H9 (cell line): ENCODE measurements at regions not wholly inside any gene's neighbourhood (a gene's known extent, or its start where the extent isn't known, plus 50 kb on each side); places are given as distances from the start of the nearest gene placed in this dataset.

Experiments used
- DNase-seq: peaks from one replicate; pipeline ENCODE4 v3.0.0-alpha.2; 2017
- H2AFZ ChIP-seq: one replicate; pipeline ENCODE4 v1.6.1; 2013; ENCODE audit warnings: mild to moderate bottlenecking, low read length, control low read depth, moderate library complexity
- H2AK5ac ChIP-seq: 2 replicates; pipeline ENCODE4 v1.6.1; 2013; ENCODE audit warnings: low read length, control low read depth, mixed read lengths; ENCODE audit not compliant: insufficient read length
- H2BK120ac ChIP-seq: one replicate; pipeline ENCODE4 v1.6.1; 2013; ENCODE audit warnings: low read depth, mild to moderate bottlenecking, low read length, control low read depth, inconsistent platforms; ENCODE audit not compliant: poor library complexity, severe bottlenecking
- H2BK12ac ChIP-seq: 2 replicates; pipeline ENCODE4 v1.6.1; 2013; ENCODE audit warnings: low read length, control low read depth, mixed read lengths, low read depth; ENCODE audit not compliant: insufficient read length
- H2BK15ac ChIP-seq: 2 replicates; pipeline ENCODE4 v1.6.1; 2013; ENCODE audit warnings: low read depth, low read length, control low read depth
- H2BK20ac ChIP-seq: one replicate; pipeline ENCODE4 v1.6.1; 2013; ENCODE audit warnings: low read depth, mild to moderate bottlenecking, low read length, control low read depth, inconsistent platforms; ENCODE audit not compliant: poor library complexity, severe bottlenecking
- H2BK5ac ChIP-seq: 2 replicates; pipeline ENCODE4 v1.6.1; 2013; ENCODE audit warnings: low read length, control low read depth, mixed read lengths; ENCODE audit not compliant: insufficient read length
- H3K14ac ChIP-seq: 2 replicates; pipeline ENCODE4 v1.6.1; 2013; ENCODE audit warnings: low read length, control low read depth; ENCODE audit not compliant: insufficient read depth
- H3K18ac ChIP-seq: 2 replicates; pipeline ENCODE4 v1.6.1; 2013; ENCODE audit warnings: low read depth, mild to moderate bottlenecking, mixed read lengths, low read length, control low read depth; ENCODE audit not compliant: insufficient read length
- H3K23ac ChIP-seq: 2 replicates; pipeline ENCODE4 v1.6.1; 2013; ENCODE audit warnings: low read length, control low read depth, mixed read lengths, low read depth; ENCODE audit not compliant: insufficient read length
- H3K23me2 ChIP-seq: 2 replicates; pipeline ENCODE4 v1.6.1; 2013; ENCODE audit warnings: low read depth, mild to moderate bottlenecking, mixed read lengths, low read length, control low read depth; ENCODE audit not compliant: insufficient read length, poor library complexity, severe bottlenecking
- H3K27ac ChIP-seq: 2 replicates; pipeline ENCODE4 v1.5.1; 2013; ENCODE audit warnings: low read length, control low read depth, mixed read lengths, low read depth; ENCODE audit not compliant: insufficient read length
- H3K27me3 ChIP-seq: 2 replicates; pipeline ENCODE4 v1.6.1; 2013; ENCODE audit warnings: low read length, control low read depth, inconsistent platforms; ENCODE audit not compliant: insufficient read depth
- H3K4ac ChIP-seq: 2 replicates; pipeline ENCODE4 v1.6.1; 2013; ENCODE audit warnings: low read depth, mild to moderate bottlenecking, control low read depth, inconsistent platforms, low read length, moderate library complexity
- H3K4me1 ChIP-seq: 2 replicates; pipeline ENCODE4 v1.6.1; 2013; ENCODE audit warnings: low read length, control low read depth, inconsistent platforms; ENCODE audit not compliant: insufficient read depth
- H3K4me2 ChIP-seq: 2 replicates; pipeline ENCODE4 v1.6.1; 2013; ENCODE audit warnings: low read length, control low read depth, mixed read lengths; ENCODE audit not compliant: insufficient read length, insufficient read depth
- H3K56ac ChIP-seq: 2 replicates; pipeline ENCODE4 v1.6.1; 2013; ENCODE audit warnings: low read depth, mild to moderate bottlenecking, mixed read lengths, low read length, control low read depth; ENCODE audit not compliant: insufficient read length
- H3K79me1 ChIP-seq: 2 replicates; pipeline ENCODE4 v1.6.1; 2013; ENCODE audit warnings: low read depth, mild to moderate bottlenecking, moderate library complexity, low read length, control low read depth, inconsistent platforms; ENCODE audit not compliant: insufficient read depth, poor library complexity, severe bottlenecking
- H3K79me2 ChIP-seq: 2 replicates; pipeline ENCODE4 v1.6.1; 2013; ENCODE audit warnings: low read length, control low read depth, inconsistent platforms; ENCODE audit not compliant: insufficient read depth
- H3K9ac ChIP-seq: 2 replicates; pipeline ENCODE4 v1.6.1; 2013; ENCODE audit warnings: low read length, control low read depth, mixed read lengths; ENCODE audit not compliant: insufficient read length; ENCODE audit errors: extremely low read depth
- H3K9me3 ChIP-seq: one replicate; pipeline ENCODE4 v1.6.1; 2013; ENCODE audit warnings: low read depth, low read length, inconsistent platforms; ENCODE audit not compliant: control insufficient read depth
- H3T11ph ChIP-seq: one replicate; pipeline ENCODE4 v1.6.1; 2013; ENCODE audit warnings: mild to moderate bottlenecking, low read length, control low read depth, inconsistent platforms
- H4K20me1 ChIP-seq: one replicate; pipeline ENCODE4 v1.6.1; 2013; ENCODE audit not compliant: control insufficient read depth, insufficient read length, insufficient read depth
- H4K5ac ChIP-seq: 2 replicates; pipeline ENCODE4 v1.6.1; 2013; ENCODE audit warnings: low read depth, mild to moderate bottlenecking, mixed read lengths, low read length, control low read depth; ENCODE audit not compliant: insufficient read length
- H4K8ac ChIP-seq: replicated peaks from 2 replicates; pipeline ENCODE4 v1.6.1; 2013; ENCODE audit warnings: low read length, control low read depth, mixed read lengths, low read depth; ENCODE audit not compliant: insufficient read length
- H4K91ac ChIP-seq: 2 replicates; pipeline ENCODE4 v1.6.1; 2013; ENCODE audit warnings: low read depth, mild to moderate bottlenecking, moderate library complexity, mixed read lengths, low read length, control low read depth; ENCODE audit not compliant: insufficient read length
- H3K27ac Mint-ChIP-seq, 3 experiments: 2 replicates in 2 of 3; 3 replicates in 1 of 3; pipeline ENCODE4 v1.8.0; 2020 to 2021; ENCODE audit warnings: mixed read lengths in 3 of 3, mild to moderate bottlenecking in 1 of 3, moderate library complexity in 1 of 3
- H3K27me3 Mint-ChIP-seq: 2 replicates; pipeline ENCODE4 v1.8.0; 2021; ENCODE audit warnings: low read depth, mild to moderate bottlenecking, moderate library complexity, mixed read lengths
- H3K36me3 Mint-ChIP-seq, 3 experiments: 2 replicates in 2 of 3; 3 replicates in 1 of 3; pipeline ENCODE4 v1.8.0; 2020 to 2021; ENCODE audit warnings: low read depth in 3 of 3, mixed read lengths in 3 of 3; ENCODE audit not compliant: insufficient read depth in 1 of 3
- H3K4me1 Mint-ChIP-seq, 2 experiments: 2 replicates each; pipeline ENCODE4 v1.8.0; 2020; ENCODE audit warnings: mixed read lengths in 2 of 2
- H3K4me3 Mint-ChIP-seq, 2 experiments: 2 replicates in 1 of 2; 3 replicates in 1 of 2; pipeline ENCODE4 v1.8.0; 2020 to 2021; ENCODE audit warnings: mild to moderate bottlenecking in 2 of 2, mixed read lengths in 2 of 2, moderate library complexity in 1 of 2
- H3K9me3 Mint-ChIP-seq, 2 experiments: 2 replicates in 1 of 2; 3 replicates in 1 of 2; pipeline ENCODE4 v1.8.0; 2020; ENCODE audit warnings: mild to moderate bottlenecking in 2 of 2, mixed read lengths in 2 of 2, moderate library complexity in 1 of 2
- TF ChIP-seq, protein P1 (sequence below): fragments of 200-600 bp; sonication (generic); conservative IDR thresholded peaks from 3 replicates; pipeline ENCODE4 v1.8.0; 2021; ENCODE audit warnings: antibody characterized with exemption, mild to moderate bottlenecking

DNA sequence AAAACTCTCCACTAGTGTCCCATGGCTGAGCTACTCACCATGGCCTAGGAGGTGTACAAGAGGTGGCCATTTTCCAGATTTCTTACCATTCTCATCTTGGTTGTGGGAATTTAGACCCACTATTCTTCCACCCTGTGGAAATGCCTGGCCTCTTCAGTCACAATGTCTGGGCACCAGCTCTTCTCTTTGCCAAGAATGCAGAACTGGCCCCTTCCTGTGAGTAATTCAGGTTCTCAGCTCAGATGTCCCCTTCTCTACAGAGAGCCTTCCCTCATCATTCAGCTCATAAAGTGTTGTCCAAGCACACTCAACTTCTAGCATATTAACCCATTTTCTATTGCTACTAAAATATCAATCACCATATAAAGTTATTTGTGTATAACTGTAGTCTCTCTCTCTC lies 575.5 kb upstream of the KCNMB2 start:
- no peak for DNase-seq
- H2AK5ac ChIP-seq, result no peak overlapping the region
- H3K14ac ChIP-seq, result no peak overlapping the region
- no peak overlapping the region for H2AFZ ChIP-seq
- TF ChIP-seq, protein P1, sequence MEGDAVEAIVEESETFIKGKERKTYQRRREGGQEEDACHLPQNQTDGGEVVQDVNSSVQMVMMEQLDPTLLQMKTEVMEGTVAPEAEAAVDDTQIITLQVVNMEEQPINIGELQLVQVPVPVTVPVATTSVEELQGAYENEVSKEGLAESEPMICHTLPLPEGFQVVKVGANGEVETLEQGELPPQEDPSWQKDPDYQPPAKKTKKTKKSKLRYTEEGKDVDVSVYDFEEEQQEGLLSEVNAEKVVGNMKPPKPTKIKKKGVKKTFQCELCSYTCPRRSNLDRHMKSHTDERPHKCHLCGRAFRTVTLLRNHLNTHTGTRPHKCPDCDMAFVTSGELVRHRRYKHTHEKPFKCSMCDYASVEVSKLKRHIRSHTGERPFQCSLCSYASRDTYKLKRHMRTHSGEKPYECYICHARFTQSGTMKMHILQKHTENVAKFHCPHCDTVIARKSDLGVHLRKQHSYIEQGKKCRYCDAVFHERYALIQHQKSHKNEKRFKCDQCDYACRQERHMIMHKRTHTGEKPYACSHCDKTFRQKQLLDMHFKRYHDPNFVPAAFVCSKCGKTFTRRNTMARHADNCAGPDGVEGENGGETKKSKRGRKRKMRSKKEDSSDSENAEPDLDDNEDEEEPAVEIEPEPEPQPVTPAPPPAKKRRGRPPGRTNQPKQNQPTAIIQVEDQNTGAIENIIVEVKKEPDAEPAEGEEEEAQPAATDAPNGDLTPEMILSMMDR, result no peak
- no peak overlapping the region for H3K27ac ChIP-seq
- no peaks in the 10 kb centered on the region for H4K20me1 ChIP-seq
- no peak overlapping the region for H2BK20ac ChIP-seq
- H3K9me3 ChIP-seq, result no peaks in the 10 kb centered on the region
- H3K4me1 ChIP-seq, result no peaks in the 10 kb centered on the region
- H2BK120ac ChIP-seq, result no peak overlapping the region
- Mint-ChIP-seq H3K4me1 (no peaks in the 10 kb centered on the region), H3K27ac (no peak overlapping the region; a peak in 1 of 7 replicates), H3K27me3 (no peaks in the 10 kb centered on the region), H3K36me3 (no peaks in the 10 kb centered on the region), H3K4me3 (no peak overlapping the region), H3K9me3 (no peaks in the 10 kb centered on the region)
- H3K79me1 ChIP-seq, result no peaks in the 10 kb centered on the region
- no peak overlapping the region for H2BK5ac ChIP-seq
- H4K5ac ChIP-seq, result no peak overlapping the region
- H3K4me2 ChIP-seq, result no peak overlapping the region
- H2BK12ac ChIP-seq, result no peak overlapping the region
- H3K4ac ChIP-seq, result no peak overlapping the region
- no peak overlapping the region for H3K56ac ChIP-seq
- H3K9ac ChIP-seq, result no peak overlapping the region
- H4K91ac ChIP-seq, result no peak overlapping the region
- H3K79me2 ChIP-seq, result no peaks in the 10 kb centered on the region
- H2BK15ac ChIP-seq, result no peak overlapping the region
- no peak overlapping the region for H4K8ac ChIP-seq
- no peak overlapping the region for H3K23ac ChIP-seq
- no peaks in the 10 kb centered on the region for H3K23me2 ChIP-seq
- H3K27me3 ChIP-seq, result no peaks in the 10 kb centered on the region
- H3K18ac ChIP-seq, result no peak overlapping the region
- no peak overlapping the region for H3T11ph ChIP-seq
